H1 (cell line): ENCODE measurements at regions not wholly inside any gene's neighbourhood (a gene's known extent, or its start where the extent isn't known, plus 50 kb on each side); places are given as distances from the start of the nearest gene placed in this dataset.

Experiments used
- EP300 ChIP-seq, 2 experiments: IDR thresholded peaks; 1 replicate in 1 of 2; 2 replicates in 1 of 2; pipeline ENCODE4 v1.6.1; 2011 to 2012; ENCODE audit warnings: low read depth in 2 of 2, low read length in 2 of 2, mild to moderate bottlenecking in 2 of 2, borderline replicate concordance in 1 of 2, inconsistent platforms in 1 of 2, moderate library complexity in 1 of 2
- GTF2F1 ChIP-seq: IDR thresholded peaks from 2 replicates; pipeline ENCODE4 v1.6.1; 2012; ENCODE audit warnings: low read depth, low read length, improper control_type of control experiment, borderline replicate concordance
- SRF ChIP-seq: IDR thresholded peaks from 2 replicates; pipeline ENCODE4 v1.6.1; 2011; ENCODE audit warnings: mild to moderate bottlenecking, low read depth, low read length, moderate library complexity
- TF ChIP-seq, protein P1 (sequence below): fragments of 300-600 bp; sonication (generic); IDR thresholded peaks from 2 replicates; pipeline ENCODE4 v1.7.1; 2012; ENCODE audit warnings: low read length, moderate library complexity, mild to moderate bottlenecking, inconsistent platforms; ENCODE audit not compliant: insufficient replicate concordance

DNA sequence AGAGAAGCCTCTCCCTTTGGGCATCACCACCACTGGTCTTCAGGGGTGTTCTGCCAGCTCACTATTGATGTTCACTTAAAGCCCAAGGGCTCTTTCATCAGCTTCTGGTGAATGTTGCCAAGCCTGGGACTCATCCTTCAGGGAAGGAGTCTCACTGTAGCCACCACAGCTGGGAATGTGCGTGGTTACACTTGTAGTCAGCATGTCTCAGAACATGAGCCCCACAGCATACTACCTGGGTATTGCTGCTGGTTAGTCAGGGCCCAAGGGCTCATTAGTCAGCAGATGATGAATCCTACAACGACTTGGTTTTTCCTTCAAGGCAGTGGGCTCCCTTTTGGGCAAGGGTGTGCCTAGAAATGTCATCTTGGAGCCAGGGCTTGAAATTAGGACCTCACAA lies 412.9 kb downstream of the VGLL3 start (continued):
- TF ChIP-seq SRF: no peak
- no peak for TF ChIP-seq EP300 (IDR thresholded peaks at IDR 0.05; ENCODE audit: borderline replicate concordance in 1 of 2, low read depth in 2 of 2, low read length in 2 of 2)
- TF ChIP-seq, protein P1, sequence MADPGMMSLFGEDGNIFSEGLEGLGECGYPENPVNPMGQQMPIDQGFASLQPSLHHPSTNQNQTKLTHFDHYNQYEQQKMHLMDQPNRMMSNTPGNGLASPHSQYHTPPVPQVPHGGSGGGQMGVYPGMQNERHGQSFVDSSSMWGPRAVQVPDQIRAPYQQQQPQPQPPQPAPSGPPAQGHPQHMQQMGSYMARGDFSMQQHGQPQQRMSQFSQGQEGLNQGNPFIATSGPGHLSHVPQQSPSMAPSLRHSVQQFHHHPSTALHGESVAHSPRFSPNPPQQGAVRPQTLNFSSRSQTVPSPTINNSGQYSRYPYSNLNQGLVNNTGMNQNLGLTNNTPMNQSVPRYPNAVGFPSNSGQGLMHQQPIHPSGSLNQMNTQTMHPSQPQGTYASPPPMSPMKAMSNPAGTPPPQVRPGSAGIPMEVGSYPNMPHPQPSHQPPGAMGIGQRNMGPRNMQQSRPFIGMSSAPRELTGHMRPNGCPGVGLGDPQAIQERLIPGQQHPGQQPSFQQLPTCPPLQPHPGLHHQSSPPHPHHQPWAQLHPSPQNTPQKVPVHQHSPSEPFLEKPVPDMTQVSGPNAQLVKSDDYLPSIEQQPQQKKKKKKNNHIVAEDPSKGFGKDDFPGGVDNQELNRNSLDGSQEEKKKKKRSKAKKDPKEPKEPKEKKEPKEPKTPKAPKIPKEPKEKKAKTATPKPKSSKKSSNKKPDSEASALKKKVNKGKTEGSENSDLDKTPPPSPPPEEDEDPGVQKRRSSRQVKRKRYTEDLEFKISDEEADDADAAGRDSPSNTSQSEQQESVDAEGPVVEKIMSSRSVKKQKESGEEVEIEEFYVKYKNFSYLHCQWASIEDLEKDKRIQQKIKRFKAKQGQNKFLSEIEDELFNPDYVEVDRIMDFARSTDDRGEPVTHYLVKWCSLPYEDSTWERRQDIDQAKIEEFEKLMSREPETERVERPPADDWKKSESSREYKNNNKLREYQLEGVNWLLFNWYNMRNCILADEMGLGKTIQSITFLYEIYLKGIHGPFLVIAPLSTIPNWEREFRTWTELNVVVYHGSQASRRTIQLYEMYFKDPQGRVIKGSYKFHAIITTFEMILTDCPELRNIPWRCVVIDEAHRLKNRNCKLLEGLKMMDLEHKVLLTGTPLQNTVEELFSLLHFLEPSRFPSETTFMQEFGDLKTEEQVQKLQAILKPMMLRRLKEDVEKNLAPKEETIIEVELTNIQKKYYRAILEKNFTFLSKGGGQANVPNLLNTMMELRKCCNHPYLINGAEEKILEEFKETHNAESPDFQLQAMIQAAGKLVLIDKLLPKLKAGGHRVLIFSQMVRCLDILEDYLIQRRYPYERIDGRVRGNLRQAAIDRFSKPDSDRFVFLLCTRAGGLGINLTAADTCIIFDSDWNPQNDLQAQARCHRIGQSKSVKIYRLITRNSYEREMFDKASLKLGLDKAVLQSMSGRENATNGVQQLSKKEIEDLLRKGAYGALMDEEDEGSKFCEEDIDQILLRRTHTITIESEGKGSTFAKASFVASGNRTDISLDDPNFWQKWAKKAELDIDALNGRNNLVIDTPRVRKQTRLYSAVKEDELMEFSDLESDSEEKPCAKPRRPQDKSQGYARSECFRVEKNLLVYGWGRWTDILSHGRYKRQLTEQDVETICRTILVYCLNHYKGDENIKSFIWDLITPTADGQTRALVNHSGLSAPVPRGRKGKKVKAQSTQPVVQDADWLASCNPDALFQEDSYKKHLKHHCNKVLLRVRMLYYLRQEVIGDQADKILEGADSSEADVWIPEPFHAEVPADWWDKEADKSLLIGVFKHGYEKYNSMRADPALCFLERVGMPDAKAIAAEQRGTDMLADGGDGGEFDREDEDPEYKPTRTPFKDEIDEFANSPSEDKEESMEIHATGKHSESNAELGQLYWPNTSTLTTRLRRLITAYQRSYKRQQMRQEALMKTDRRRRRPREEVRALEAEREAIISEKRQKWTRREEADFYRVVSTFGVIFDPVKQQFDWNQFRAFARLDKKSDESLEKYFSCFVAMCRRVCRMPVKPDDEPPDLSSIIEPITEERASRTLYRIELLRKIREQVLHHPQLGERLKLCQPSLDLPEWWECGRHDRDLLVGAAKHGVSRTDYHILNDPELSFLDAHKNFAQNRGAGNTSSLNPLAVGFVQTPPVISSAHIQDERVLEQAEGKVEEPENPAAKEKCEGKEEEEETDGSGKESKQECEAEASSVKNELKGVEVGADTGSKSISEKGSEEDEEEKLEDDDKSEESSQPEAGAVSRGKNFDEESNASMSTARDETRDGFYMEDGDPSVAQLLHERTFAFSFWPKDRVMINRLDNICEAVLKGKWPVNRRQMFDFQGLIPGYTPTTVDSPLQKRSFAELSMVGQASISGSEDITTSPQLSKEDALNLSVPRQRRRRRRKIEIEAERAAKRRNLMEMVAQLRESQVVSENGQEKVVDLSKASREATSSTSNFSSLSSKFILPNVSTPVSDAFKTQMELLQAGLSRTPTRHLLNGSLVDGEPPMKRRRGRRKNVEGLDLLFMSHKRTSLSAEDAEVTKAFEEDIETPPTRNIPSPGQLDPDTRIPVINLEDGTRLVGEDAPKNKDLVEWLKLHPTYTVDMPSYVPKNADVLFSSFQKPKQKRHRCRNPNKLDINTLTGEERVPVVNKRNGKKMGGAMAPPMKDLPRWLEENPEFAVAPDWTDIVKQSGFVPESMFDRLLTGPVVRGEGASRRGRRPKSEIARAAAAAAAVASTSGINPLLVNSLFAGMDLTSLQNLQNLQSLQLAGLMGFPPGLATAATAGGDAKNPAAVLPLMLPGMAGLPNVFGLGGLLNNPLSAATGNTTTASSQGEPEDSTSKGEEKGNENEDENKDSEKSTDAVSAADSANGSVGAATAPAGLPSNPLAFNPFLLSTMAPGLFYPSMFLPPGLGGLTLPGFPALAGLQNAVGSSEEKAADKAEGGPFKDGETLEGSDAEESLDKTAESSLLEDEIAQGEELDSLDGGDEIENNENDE: no peak
- TF ChIP-seq GTF2F1: no peak
